ENCODE measurements at regions not wholly inside any gene's neighbourhood (a gene's known extent, or its start where the extent isn't known, plus 50 kb on each side); places are given as distances from the start of the nearest gene placed in this dataset.

DNA sequence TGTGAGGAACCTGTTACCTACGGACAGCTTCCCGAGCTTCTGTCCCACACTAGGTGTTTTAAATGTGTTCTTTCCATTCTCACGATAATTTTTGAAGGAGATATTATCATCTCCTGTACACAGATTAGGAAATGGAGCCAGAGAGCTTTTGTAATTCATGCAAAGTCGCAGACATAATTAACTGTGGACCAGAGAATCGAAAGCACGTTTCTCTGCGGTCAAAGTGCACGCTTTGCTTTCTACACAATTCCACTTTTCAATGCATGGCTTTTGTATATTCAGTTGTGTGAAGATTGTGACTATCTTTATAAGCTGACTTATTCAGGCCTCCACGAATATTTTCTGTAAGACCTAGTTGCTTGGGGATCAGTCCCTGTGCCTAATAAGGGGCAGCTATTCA is 81.7 kb upstream of the SLC10A2 start:
- TF ChIP-seq, protein P1, sequence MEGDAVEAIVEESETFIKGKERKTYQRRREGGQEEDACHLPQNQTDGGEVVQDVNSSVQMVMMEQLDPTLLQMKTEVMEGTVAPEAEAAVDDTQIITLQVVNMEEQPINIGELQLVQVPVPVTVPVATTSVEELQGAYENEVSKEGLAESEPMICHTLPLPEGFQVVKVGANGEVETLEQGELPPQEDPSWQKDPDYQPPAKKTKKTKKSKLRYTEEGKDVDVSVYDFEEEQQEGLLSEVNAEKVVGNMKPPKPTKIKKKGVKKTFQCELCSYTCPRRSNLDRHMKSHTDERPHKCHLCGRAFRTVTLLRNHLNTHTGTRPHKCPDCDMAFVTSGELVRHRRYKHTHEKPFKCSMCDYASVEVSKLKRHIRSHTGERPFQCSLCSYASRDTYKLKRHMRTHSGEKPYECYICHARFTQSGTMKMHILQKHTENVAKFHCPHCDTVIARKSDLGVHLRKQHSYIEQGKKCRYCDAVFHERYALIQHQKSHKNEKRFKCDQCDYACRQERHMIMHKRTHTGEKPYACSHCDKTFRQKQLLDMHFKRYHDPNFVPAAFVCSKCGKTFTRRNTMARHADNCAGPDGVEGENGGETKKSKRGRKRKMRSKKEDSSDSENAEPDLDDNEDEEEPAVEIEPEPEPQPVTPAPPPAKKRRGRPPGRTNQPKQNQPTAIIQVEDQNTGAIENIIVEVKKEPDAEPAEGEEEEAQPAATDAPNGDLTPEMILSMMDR (conservative IDR thresholded peaks at IDR 0.05; ENCODE audit: control insufficient read depth, insufficient read depth, low read depth, low read length) = no peak
- no peak overlapping the region for H3K4me3 ChIP-seq (ENCODE audit: control insufficient read depth, low read depth, low read length)
- no peak for DNase-seq (ENCODE audit: low read depth)

DNA sequence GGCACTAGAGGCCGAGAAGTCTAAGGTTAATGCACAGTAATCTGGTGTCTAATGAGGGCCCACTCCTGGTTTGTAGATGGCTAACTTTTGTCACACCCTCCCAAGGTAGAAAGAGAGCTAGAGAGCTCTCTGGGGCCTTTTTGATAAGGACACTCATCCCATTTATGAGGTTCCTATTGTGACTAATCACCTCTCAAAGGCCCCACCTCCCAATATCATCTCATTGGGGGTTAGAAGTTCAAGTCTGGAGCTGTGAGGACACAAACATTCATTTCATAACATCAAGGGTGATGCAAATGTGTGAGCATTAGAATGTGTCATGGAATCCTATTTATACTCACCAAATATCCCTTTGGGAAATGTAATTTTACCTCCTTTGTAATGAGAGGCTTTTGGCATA is 79.2 kb upstream of the SLC10A2 start:
- H3K4me3 ChIP-seq (ENCODE audit: control insufficient read depth, low read depth, low read length) = no peak overlapping the region
- TF ChIP-seq, protein P1 (conservative IDR thresholded peaks at IDR 0.05; ENCODE audit: control insufficient read depth, insufficient read depth, low read depth, low read length) = no peak
- DNase-seq (ENCODE audit: low read depth) = peak; percentile 5

DNA sequence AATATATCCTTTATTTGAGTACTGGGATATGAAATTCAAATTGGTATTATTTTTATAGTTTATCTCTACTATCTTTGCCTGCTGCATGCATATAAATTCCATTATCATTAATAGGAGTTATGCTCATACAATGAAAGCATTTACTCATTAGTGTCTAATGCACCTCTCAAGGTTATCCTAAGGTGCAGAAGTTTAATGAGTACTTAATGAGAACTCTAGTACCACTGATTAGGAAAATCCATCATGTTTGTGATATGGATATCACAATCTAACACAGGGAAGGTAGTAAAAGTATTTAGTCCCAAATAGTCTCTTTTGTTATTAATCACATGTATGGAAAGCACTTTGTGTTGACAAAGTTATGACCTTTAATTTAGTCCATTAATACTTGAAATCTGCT is 77.2 kb upstream of the SLC10A2 start:
- TF ChIP-seq, protein P1 (conservative IDR thresholded peaks at IDR 0.05; ENCODE audit: control insufficient read depth, insufficient read depth, low read depth, low read length) = no peak
- no peak for DNase-seq (ENCODE audit: low read depth)
- no peak overlapping the region for H3K4me3 ChIP-seq (ENCODE audit: control insufficient read depth, low read depth, low read length)

DNA sequence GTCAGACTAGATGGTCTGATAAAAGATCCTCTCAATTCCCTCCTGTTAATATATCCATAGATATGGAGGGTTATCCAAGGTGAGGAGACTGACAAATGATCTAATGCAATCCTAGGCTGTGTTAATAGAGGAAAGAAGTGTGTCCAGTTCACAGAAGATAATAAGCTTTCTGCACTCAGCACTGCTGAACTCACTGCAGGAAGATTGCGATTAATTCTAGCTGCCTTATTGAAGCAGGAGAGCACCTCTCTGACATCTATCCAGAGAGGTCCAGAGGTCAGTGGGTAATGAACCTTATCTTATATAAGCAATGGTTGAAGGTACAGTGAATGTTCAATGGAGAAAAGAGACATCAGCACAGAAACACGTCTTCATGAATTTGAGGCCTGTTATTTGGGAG is 75.9 kb upstream of the SLC10A2 start:
- H3K4me3 ChIP-seq (ENCODE audit: control insufficient read depth, low read depth, low read length) = no peak overlapping the region
- no peak for DNase-seq (ENCODE audit: low read depth)
- TF ChIP-seq, protein P1 (conservative IDR thresholded peaks at IDR 0.05; ENCODE audit: control insufficient read depth, insufficient read depth, low read depth, low read length) = no peak

DNA sequence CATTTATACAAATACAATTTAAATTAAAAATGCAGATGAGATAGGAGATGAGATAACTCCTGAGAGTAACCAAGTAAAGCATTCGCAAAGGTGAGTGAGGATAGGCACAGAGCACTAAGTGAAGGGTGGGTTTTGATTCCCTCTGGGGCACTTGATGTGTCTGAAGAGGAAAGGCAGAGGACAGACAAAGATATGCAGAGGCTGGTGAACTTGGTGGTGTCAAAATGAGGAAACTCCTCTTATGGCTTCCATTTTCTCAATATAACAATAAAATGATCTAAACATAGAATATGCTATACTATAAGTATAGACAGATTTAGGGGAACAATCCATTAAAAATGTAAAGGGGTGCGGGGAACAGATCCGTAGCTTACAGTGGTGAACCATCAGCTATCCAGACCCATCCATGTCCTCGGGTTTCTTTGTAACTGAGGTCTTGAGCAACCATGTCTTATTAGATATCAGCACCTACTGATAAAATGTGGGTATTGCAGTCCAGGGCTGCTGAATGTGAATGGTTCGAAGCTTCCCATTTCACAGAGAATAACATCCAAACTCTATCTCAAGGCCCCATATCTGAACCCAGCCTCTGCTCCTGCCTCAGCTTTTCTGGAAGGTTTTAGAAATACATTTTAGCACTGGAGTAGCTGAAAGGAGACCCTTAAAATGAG is 73.9 kb upstream of the SLC10A2 start:
- H3K4me3 ChIP-seq (ENCODE audit: control insufficient read depth, low read depth, low read length) = no peak overlapping the region
- TF ChIP-seq, protein P1 (conservative IDR thresholded peaks at IDR 0.05; ENCODE audit: control insufficient read depth, insufficient read depth, low read depth, low read length) = peak; percentile 72
- DNase-seq (ENCODE audit: low read depth) = peak; percentile 46

DNA sequence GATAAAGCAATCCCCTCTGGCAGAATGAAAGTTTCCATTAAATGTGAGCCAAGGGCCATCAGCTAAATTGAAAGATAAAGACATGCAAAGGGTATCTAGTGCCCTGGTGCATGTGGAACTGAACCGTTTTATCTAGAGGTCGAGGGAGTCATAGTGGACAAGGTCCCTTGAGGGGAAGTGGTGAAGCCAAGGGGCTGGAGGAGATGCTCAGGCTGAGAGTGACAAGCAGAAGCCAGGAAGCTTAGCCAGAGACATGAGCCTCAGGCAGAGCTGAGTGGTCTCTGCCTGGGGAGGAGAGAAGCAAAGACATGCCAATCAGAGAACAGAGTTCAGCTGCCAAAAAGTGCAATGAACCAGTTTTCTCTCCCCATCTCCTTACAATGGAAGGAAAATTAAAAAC is 68.1 kb upstream of the SLC10A2 start:
- no peak overlapping the region for H3K4me3 ChIP-seq (ENCODE audit: control insufficient read depth, low read depth, low read length)
- DNase-seq (ENCODE audit: low read depth) = no peak
- TF ChIP-seq, protein P1 (conservative IDR thresholded peaks at IDR 0.05; ENCODE audit: control insufficient read depth, insufficient read depth, low read depth, low read length) = no peak

DNA sequence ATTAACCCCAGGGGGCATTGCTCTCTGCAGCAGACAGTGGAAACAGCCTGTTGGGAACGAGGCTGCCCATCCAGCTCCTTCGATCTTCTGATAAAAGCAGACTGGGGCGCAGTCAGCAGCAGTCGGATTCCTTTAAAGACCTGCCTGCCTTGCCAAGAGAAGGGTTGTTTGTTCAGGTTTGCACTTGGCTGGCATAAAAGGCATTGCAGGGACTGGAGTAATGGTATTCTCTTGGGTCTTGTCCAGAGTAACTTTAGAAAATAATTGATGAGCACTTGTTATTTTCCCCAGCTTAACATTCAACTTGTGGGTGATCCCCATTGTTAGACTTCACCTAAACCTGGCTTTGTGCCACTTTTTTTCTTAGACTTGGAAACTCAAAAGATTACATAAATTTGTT is 67.3 kb upstream of the SLC10A2 start:
- no peak overlapping the region for H3K4me3 ChIP-seq (ENCODE audit: control insufficient read depth, low read depth, low read length)
- no peak for DNase-seq (ENCODE audit: low read depth)
- TF ChIP-seq, protein P1 (conservative IDR thresholded peaks at IDR 0.05; ENCODE audit: control insufficient read depth, insufficient read depth, low read depth, low read length) = no peak
